Transverse colon (tissue), 4 donors: ENCODE measurements at regions not wholly inside any gene's neighbourhood (a gene's known extent, or its start where the extent isn't known, plus 50 kb on each side); places are given as distances from the start of the nearest gene placed in this dataset.
"Not testable (repeated sequence)": the region's sequence is repeated elsewhere in the genome, so short reads cannot be mapped to it uniquely, and the experiment has no call there.

ENCODE experiments used
- DNase-seq: peaks from one replicate; pipeline ENCODE4 v3.0.0-alpha.2; 2019
- H3K27ac ChIP-seq, 4 donors: fragments of 200-600 bp; sonication (generic); 2 replicates each; pipeline ENCODE4 v1.5.1; 2016 to 2018; ENCODE audit warnings: inconsistent platforms in 4 of 4
- H3K27me3 ChIP-seq: fragments of 200-600 bp; sonication (generic); 2 replicates; pipeline ENCODE4 v1.5.1; 2017; ENCODE audit warnings: inconsistent platforms
- H3K36me3 ChIP-seq, 4 donors: fragments of 200-600 bp; sonication (generic); 2 replicates each; pipeline ENCODE4 v1.5.1; 2017 to 2019; ENCODE audit warnings: inconsistent platforms in 4 of 4
- H3K4me1 ChIP-seq, 4 donors: fragments of 200-600 bp; sonication (generic); 2 replicates each; pipeline ENCODE4 v1.5.1; 2017 to 2020; ENCODE audit warnings: inconsistent platforms in 4 of 4
- H3K4me3 ChIP-seq, 4 donors: fragments of 200-600 bp; sonication (generic); 1 replicate in 1 of 4; 2 replicates in 3 of 4; pipeline versions ENCODE4 v1.5.1 to v1.6.1; 2017 to 2019; ENCODE audit warnings: inconsistent platforms in 4 of 4
- H3K9me3 ChIP-seq, 2 donors: fragments of 200-600 bp; sonication (generic); 2 replicates each; pipeline ENCODE4 v1.5.1; 2017 to 2019; ENCODE audit warnings: inconsistent platforms in 2 of 2
- CTCF ChIP-seq, 5 experiments: fragments of 200-600 bp in 3 of 5; fragments of 450-650 bp in 2 of 5; sonication (generic) in 3 of 5; IDR thresholded peaks; 1 replicate in 2 of 5; 2 replicates in 3 of 5; pipeline ENCODE4 v1.5.1; 2016 to 2017; ENCODE audit warnings: antibody characterized with exemption in 5 of 5, inconsistent platforms in 3 of 5, mild to moderate bottlenecking in 2 of 5, moderate library complexity in 1 of 5
- EP300 ChIP-seq: sonication (generic); formaldehyde crosslinking; IDR thresholded peaks from one replicate; pipeline ENCODE4 v1.6.1; 2017; ENCODE audit warnings: antibody characterized with exemption, low read depth
- POLR2A ChIP-seq: fragments of 450-650 bp; IDR thresholded peaks from one replicate; pipeline ENCODE4 v1.6.1; 2016; ENCODE audit warnings: antibody characterized with exemption, mild to moderate bottlenecking, moderate library complexity
- POLR2AphosphoS5 ChIP-seq, 3 donors: sonication (generic); formaldehyde crosslinking; IDR thresholded peaks; one replicate each; pipeline ENCODE4 v1.6.1; 2016; ENCODE audit warnings: antibody characterized with exemption in 3 of 3
- WGBS, 2 donors: methylation state at CpG; one replicate each; pipeline ENCODE4 v1.1.5; 2018; ENCODE audit warnings: low coverage in 1 of 2; 5-methylcytosine and 5-hydroxymethylcytosine counted together
- in situ Hi-C, 4 donors: fragments of 200-750 bp; cut with MboI; loops; one replicate each; pipeline versions ENCODE4 v1.15.0 to v1.15.1; 2017; ENCODE audit warnings: low sequenced_read_pairs in 3 of 4, low pct_ligation_motif_present in 1 of 4, low pct_unique_long_range_greater_than_20kb in 1 of 4
- intact Hi-C: fragments of 100-400 bp; cut with DNase I; formaldehyde crosslinking; loops from one replicate; pipeline ENCODE4 v1.15.1; 2023; ENCODE audit warnings: low total_unique reads

- Histone ChIP-seq H3K4me3 (no peak overlapping the region), H3K27ac (no peak overlapping the region), H3K4me1 (no peaks in the 10 kb centered on the region), H3K36me3 (no peaks in the 10 kb centered on the region), H3K27me3 (peaks cover 87% of the 10 kb centered on the region), H3K9me3 (no peaks in the 10 kb centered on the region)
- intact Hi-C loops (no loop called here), in situ Hi-C loops (no loop called here)
- WGBS, 2 donors, result 74 to 77% methylated on average over 9 to 16 of the region's 16 CpGs
- DNase-seq, result no peak
- no peak for TF ChIP-seq POLR2A
- TF ChIP-seq POLR2AphosphoS5 (IDR thresholded peaks at IDR 0.05), result no peak
- TF ChIP-seq EP300, result no peak
Measured at GRCh38 chr4:3874028-3874415, 107.8 kb downstream of the ADRA2C start.

GRCh38 chr4:3874525-3875110 lies 108.4 kb downstream of the ADRA2C start:
- Histone ChIP-seq H3K4me3 (no peak overlapping the region), H3K27ac (no peak overlapping the region), H3K4me1 (no peaks in the 10 kb centered on the region), H3K27me3 (peaks cover 93% of the 10 kb centered on the region), H3K36me3 (no peaks in the 10 kb centered on the region), H3K9me3 (no peaks in the 10 kb centered on the region)
- in situ Hi-C loops (no loop called here), intact Hi-C loops (no loop called here)
- 62 to 85% methylated on average over 3 to 11 of the region's 11 CpGs for WGBS, 2 donors
- no peak for DNase-seq
- TF ChIP-seq POLR2AphosphoS5 (IDR thresholded peaks at IDR 0.05), result no peak
- no peak for TF ChIP-seq POLR2A

- no peak for DNase-seq
- TF ChIP-seq EP300, result no peak
- Histone ChIP-seq H3K27me3 (peaks cover 94% of the 10 kb centered on the region), H3K27ac (no peak overlapping the region), H3K4me3 (no peak overlapping the region), H3K9me3 (no peaks in the 10 kb centered on the region), H3K4me1 (peaks cover 0 to 6% (median 0%) of the 10 kb centered on the region in 4 donors), H3K36me3 (no peaks in the 10 kb centered on the region)
- intact Hi-C loops, result no loop called here
- in situ Hi-C loops, result no loop called here
- 43 to 68% methylated on average over 3 to 4 of the region's 4 CpGs for WGBS, 2 donors
Measured at GRCh38 chr4:3875466-3875865, 109.3 kb downstream of the ADRA2C start.

- DNase-seq, H3K27ac ChIP-seq, H3K9me3 ChIP-seq, intact Hi-C loops, H3K36me3 ChIP-seq, H3K4me3 ChIP-seq, in situ Hi-C loops, H3K4me1 ChIP-seq: not testable (repeated sequence)
- 65% methylated on average over 15 of the region's 24 CpGs; no CpG with 5 or more reads in 1 of the 2 donors for WGBS, 2 donors
- peaks cover 94% of the 10 kb centered on the region for H3K27me3 ChIP-seq
Measured at GRCh38 chr4:3876057-3876845, 110.1 kb downstream of the ADRA2C start.

GRCh38 chr4:3877236-3877635 lies 111.1 kb downstream of the ADRA2C start:
- no peak for TF ChIP-seq CTCF (IDR thresholded peaks at IDR 0.05)
- TF ChIP-seq EP300, result no peak
- no peak for TF ChIP-seq POLR2AphosphoS5 (IDR thresholded peaks at IDR 0.05)
- no peak for TF ChIP-seq POLR2A
- no peak overlapping the region for H3K4me3 ChIP-seq
- no peak overlapping the region for H3K27ac ChIP-seq
- H3K27me3 ChIP-seq, result peaks cover 88% of the 10 kb centered on the region
- in situ Hi-C loops (no loop called here), intact Hi-C loops (no loop called here)
- no peaks in the 10 kb centered on the region for H3K36me3 ChIP-seq
- DNase-seq, result no peak
- peaks cover 0 to 6% (median 0%) of the 10 kb centered on the region in 4 donors for H3K4me1 ChIP-seq
- H3K9me3 ChIP-seq, result no peaks in the 10 kb centered on the region

GRCh38 chr4:3877868-3878267 lies 111.7 kb downstream of the ADRA2C start:
- WGBS, 2 donors, result 83% methylated on average over 1 of the region's 1 CpG
- Histone ChIP-seq H3K27me3 (peaks cover 86% of the 10 kb centered on the region), H3K27ac (no peak overlapping the region), H3K4me1 (peaks cover 0 to 6% (median 0%) of the 10 kb centered on the region in 4 donors), H3K36me3 (no peaks in the 10 kb centered on the region), H3K4me3 (no peak overlapping the region), H3K9me3 (no peaks in the 10 kb centered on the region)
- no peak for TF ChIP-seq CTCF (IDR thresholded peaks at IDR 0.05)
- no peak for TF ChIP-seq EP300
- no peak for TF ChIP-seq POLR2A
- TF ChIP-seq POLR2AphosphoS5 (IDR thresholded peaks at IDR 0.05), result no peak
- intact Hi-C loops, result no loop called here
- in situ Hi-C loops, result no loop called here
- no peak for DNase-seq
